ENCODE measurements at regions not wholly inside any gene's neighbourhood (a gene's known extent, or its start where the extent isn't known, plus 50 kb on each side); places are given as distances from the start of the nearest gene placed in this dataset.

GRCh38 chr12:41946106-41946505 lies 198.6 kb downstream of the GXYLT1 start:
- DNase-seq: no peak
- H3K27ac ChIP-seq: no peak overlapping the region
- TF ChIP-seq CTCF (IDR thresholded peaks at IDR 0.05): no peak
- H3K9me3 ChIP-seq: no peaks in the 10 kb centered on the region
- intact Hi-C loops (cut with DNase I): no loop called here
- H3K4me3 ChIP-seq: no peak overlapping the region
- no peaks in the 10 kb centered on the region for H3K36me3 ChIP-seq
- no peak for ATAC-seq
- H3K4me1 ChIP-seq: no peaks in the 10 kb centered on the region
- H3K27me3 ChIP-seq: no peaks in the 10 kb centered on the region

- no peak for DNase-seq
- no peak for TF ChIP-seq CTCF (IDR thresholded peaks at IDR 0.05)
- intact Hi-C loops (cut with DNase I): no loop called here
- Histone ChIP-seq H3K9me3 (no peaks in the 10 kb centered on the region), H3K36me3 (no peaks in the 10 kb centered on the region), H3K27ac (no peak overlapping the region), H3K4me1 (no peaks in the 10 kb centered on the region), H3K27me3 (no peaks in the 10 kb centered on the region), H3K4me3 (no peak overlapping the region)
- no peak for ATAC-seq
These were observed 200.5 kb downstream of the GXYLT1 start for GRCh38 chr12:41944216-41944615.

- Histone ChIP-seq H3K27ac (no peak overlapping the region), H3K27me3 (no peaks in the 10 kb centered on the region), H3K9me3 (no peaks in the 10 kb centered on the region), H3K4me3 (no peak overlapping the region), H3K4me1 (no peaks in the 10 kb centered on the region), H3K36me3 (no peaks in the 10 kb centered on the region)
- intact Hi-C loops (cut with DNase I): no loop called here
- no peak for TF ChIP-seq CTCF (IDR thresholded peaks at IDR 0.05)
- no peak for DNase-seq
- ATAC-seq: no peak
These were observed 201.0 kb downstream of the GXYLT1 start for GRCh38 chr12:41943671-41944070.

GRCh38 chr12:41942354-41942753 lies 202.3 kb downstream of the GXYLT1 start:
- DNase-seq: no peak
- no peak for TF ChIP-seq CTCF (IDR thresholded peaks at IDR 0.05)

GRCh38 chr12:41941079-41941478 lies 203.6 kb downstream of the GXYLT1 start:
- no peak for TF ChIP-seq CTCF (IDR thresholded peaks at IDR 0.05)
- H3K36me3 ChIP-seq: no peaks in the 10 kb centered on the region
- ATAC-seq: no peak
- no peaks in the 10 kb centered on the region for H3K9me3 ChIP-seq
- no peaks in the 10 kb centered on the region for H3K4me1 ChIP-seq
- H3K27ac ChIP-seq: no peak overlapping the region
- no peak overlapping the region for H3K4me3 ChIP-seq
- DNase-seq: no peak
- H3K27me3 ChIP-seq: no peaks in the 10 kb centered on the region
- intact Hi-C loops (cut with DNase I): no loop called here

More at GRCh38 chr12:41942354-41942753, 202.3 kb downstream of the GXYLT1 start:
- no peak for ATAC-seq
- Histone ChIP-seq H3K9me3 (no peaks in the 10 kb centered on the region), H3K36me3 (no peaks in the 10 kb centered on the region), H3K27ac (no peak overlapping the region), H3K27me3 (no peaks in the 10 kb centered on the region), H3K4me3 (no peak overlapping the region), H3K4me1 (no peaks in the 10 kb centered on the region)
- intact Hi-C loops (cut with DNase I): no loop called here

- DNase-seq (no peak), ATAC-seq (no peak)
- Histone ChIP-seq H3K4me3 (no peak overlapping the region), H3K27me3 (no peaks in the 10 kb centered on the region), H3K9me3 (no peaks in the 10 kb centered on the region), H3K4me1 (no peaks in the 10 kb centered on the region), H3K27ac (no peak overlapping the region), H3K36me3 (no peaks in the 10 kb centered on the region)
- intact Hi-C loops (cut with DNase I): no loop called here
- no peak for TF ChIP-seq CTCF (IDR thresholded peaks at IDR 0.05)
These were observed 204.1 kb downstream of the GXYLT1 start for GRCh38 chr12:41940571-41940970.

All from upper lobe of right lung (tissue), 1 donor.